Peyer's patch (tissue), 4 donors: ENCODE measurements at regions not wholly inside any gene's neighbourhood (a gene's known extent, or its start where the extent isn't known, plus 50 kb on each side); places are given as distances from the start of the nearest gene placed in this dataset.

Experiments used
- POLR2A ChIP-seq, 2 donors: fragments of 450-650 bp; IDR thresholded peaks; one replicate each; pipeline ENCODE4 v1.5.1; 2017; ENCODE audit warnings: antibody characterized with exemption in 2 of 2, mild to moderate bottlenecking in 2 of 2, moderate library complexity in 2 of 2
- TF ChIP-seq, protein P1 (sequence below), 6 experiments: fragments of 450-650 bp in 4 of 6; fragments of 200-600 bp in 2 of 6; sonication (generic) in 1 of 6; IDR thresholded peaks; one replicate each; pipeline ENCODE4 v1.5.1; 2017 to 2019; ENCODE audit warnings: antibody characterized with exemption in 6 of 6, mild to moderate bottlenecking in 3 of 6, moderate library complexity in 1 of 6

DNA sequence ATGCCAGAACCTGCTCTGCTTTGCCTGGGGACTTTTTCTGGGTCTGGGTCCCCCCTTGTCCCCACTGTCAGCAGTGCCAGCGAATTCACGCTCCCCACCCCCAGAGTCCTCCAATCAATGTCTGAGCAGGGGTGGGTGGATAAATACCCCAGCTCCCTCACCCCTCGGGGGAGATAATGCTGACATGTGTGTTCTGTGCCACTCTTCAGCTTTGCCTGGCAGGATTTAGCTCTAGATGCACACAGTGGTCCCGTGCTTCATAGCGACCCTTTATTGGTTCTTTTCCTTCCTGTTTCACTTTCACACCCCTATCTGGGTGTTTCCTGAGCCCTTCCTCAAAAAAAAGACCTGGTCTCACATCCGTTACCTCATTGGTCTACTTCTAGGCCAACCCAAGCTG is 277.0 kb downstream of the NPIPA8 start:
- TF ChIP-seq POLR2A (IDR thresholded peaks at IDR 0.05) = no peak
- TF ChIP-seq, protein P1, sequence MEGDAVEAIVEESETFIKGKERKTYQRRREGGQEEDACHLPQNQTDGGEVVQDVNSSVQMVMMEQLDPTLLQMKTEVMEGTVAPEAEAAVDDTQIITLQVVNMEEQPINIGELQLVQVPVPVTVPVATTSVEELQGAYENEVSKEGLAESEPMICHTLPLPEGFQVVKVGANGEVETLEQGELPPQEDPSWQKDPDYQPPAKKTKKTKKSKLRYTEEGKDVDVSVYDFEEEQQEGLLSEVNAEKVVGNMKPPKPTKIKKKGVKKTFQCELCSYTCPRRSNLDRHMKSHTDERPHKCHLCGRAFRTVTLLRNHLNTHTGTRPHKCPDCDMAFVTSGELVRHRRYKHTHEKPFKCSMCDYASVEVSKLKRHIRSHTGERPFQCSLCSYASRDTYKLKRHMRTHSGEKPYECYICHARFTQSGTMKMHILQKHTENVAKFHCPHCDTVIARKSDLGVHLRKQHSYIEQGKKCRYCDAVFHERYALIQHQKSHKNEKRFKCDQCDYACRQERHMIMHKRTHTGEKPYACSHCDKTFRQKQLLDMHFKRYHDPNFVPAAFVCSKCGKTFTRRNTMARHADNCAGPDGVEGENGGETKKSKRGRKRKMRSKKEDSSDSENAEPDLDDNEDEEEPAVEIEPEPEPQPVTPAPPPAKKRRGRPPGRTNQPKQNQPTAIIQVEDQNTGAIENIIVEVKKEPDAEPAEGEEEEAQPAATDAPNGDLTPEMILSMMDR (IDR thresholded peaks at IDR 0.05) = no peak
